ENCODE measurements at regions not wholly inside any gene's neighbourhood (a gene's known extent, or its start where the extent isn't known, plus 50 kb on each side); places are given as distances from the start of the nearest gene placed in this dataset.

DNA sequence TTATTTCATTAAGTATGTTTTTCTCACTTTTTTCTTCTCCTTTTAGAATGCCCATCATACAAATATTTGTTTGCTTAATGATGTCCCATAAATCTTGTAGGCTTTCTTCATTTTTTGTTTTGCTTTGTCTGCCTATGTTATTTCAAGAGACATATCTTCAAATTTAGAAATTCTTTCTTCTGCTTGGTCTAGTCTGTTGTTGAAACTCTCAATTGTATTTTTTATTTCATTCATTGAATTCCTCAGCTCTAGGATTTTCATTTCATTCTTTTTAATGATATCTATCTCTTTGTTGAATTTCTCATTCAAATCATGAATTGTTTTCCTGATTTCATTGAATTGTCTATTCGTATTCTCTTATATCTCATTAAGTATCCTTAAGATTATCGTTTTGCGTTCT, 125.1 kb upstream of the VIPR2 start:
- TF ChIP-seq JUND (CRISPR knock-in tag; IDR thresholded peaks at IDR 0.05) (no peak), ZNF713 (CRISPR knock-in tag; IDR thresholded peaks at IDR 0.05) (no peak), ZFAT (CRISPR knock-in tag; conservative IDR thresholded peaks at IDR 0.05) (no peak)
